Aorta (tissue), 5 donors: ENCODE measurements at regions not wholly inside any gene's neighbourhood (a gene's known extent, or its start where the extent isn't known, plus 50 kb on each side); places are given as distances from the start of the nearest gene placed in this dataset.

Experiments used
- ATAC-seq: fragments of 200-7000 bp; cut with Tn5 transposase; one replicate; pipeline ENCODE4 v1.9.1; 2022; ENCODE audit warnings: moderate library complexity; ENCODE audit not compliant: low FRiP score
- DNase-seq, 2 donors: peaks; one replicate each; pipeline ENCODE4 v3.0.0-alpha.2; 2020
- H3K27ac ChIP-seq, 2 donors: one replicate each; pipeline ENCODE4 v1.5.1; 2013; ENCODE audit warnings: low read length in 2 of 2, mild to moderate bottlenecking in 2 of 2, moderate library complexity in 2 of 2, control low read depth in 1 of 2, inconsistent platforms in 1 of 2, low read depth in 1 of 2
- H3K27me3 ChIP-seq, 2 donors: one replicate each; pipeline ENCODE4 v1.6.1; 2013; ENCODE audit warnings: control low read depth in 1 of 2, low read length in 1 of 2, mild to moderate bottlenecking in 1 of 2, moderate library complexity in 1 of 2; ENCODE audit not compliant: insufficient read depth in 2 of 2, control insufficient read depth in 1 of 2
- H3K36me3 ChIP-seq, 2 donors: one replicate each; pipeline ENCODE4 v1.6.1; 2013; ENCODE audit warnings: control low read depth in 1 of 2, low read length in 1 of 2, mild to moderate bottlenecking in 1 of 2; ENCODE audit not compliant: insufficient read depth in 2 of 2, control insufficient read depth in 1 of 2
- H3K4me1 ChIP-seq, 2 donors: one replicate each; pipeline ENCODE4 v1.6.1; 2013; ENCODE audit warnings: low read length in 2 of 2, control low read depth in 1 of 2, mild to moderate bottlenecking in 1 of 2, moderate library complexity in 1 of 2; ENCODE audit not compliant: insufficient read depth in 2 of 2, control insufficient read depth in 1 of 2
- H3K4me3 ChIP-seq, 2 donors: one replicate each; pipeline ENCODE4 v1.5.1; 2013; ENCODE audit warnings: low read length in 2 of 2, control low read depth in 1 of 2, mild to moderate bottlenecking in 1 of 2
- H3K9me3 ChIP-seq: one replicate; pipeline ENCODE4 v1.6.1; 2013; ENCODE audit warnings: mild to moderate bottlenecking, low read length; ENCODE audit not compliant: control insufficient read depth
- WGBS, 2 donors: extraction: QIAGEN DNeasy Blood & Tissue Kit; methylation state at CpG; one replicate each; pipeline ENCODE4 v1.1.7; 2013; 5-methylcytosine and 5-hydroxymethylcytosine counted together
- intact Hi-C, 2 donors: fragments of 100-400 bp; cut with DNase I; formaldehyde crosslinking; loops; one replicate each; pipeline versions ENCODE4 v1.14.2 to v1.15.0; 2022
- donor health status: healthy with polysubstance abuse.
- donor health status: Bipolar disorder and iron deficiency.
- donor health status: DM: no; HTN: no; CAD: no.
- donor health status: DM: no; HTN: no; CAD: no.
- donor health status: DM: yes; HTN: yes; CAD: no.

DNA sequence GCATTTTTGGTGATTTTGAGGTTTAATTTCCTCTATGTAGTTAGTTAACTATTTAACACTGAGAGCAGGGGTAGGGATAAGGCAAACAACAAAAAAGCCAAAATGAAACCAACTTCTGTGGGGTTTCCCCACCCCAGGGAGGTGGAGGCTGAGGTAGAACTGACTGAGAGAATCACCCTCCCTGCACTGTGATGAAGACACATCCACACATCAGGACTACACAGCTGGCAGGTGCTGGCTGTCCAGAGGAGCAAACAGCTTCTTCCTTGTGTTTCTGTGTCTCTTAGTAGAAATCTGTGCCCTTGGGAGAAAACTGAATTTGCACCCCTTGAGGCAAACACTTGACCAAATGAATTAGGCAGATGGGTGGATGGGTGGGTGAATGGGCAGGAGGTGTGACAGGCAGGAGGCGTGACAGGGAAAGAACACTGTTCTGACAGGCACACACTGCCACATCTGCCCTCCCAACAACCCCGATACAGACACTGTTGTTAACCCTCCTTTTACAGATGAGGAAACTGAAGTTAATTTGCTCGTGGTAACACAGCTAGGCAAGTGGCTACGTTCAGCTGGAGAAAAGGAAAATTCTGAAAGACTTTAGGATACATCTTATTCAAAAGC lies 62.9 kb upstream of the AMZ2 start:
- WGBS, 2 donors, result 90 to 94% methylated on average over 4 of the region's 4 CpGs
- no peaks in the 10 kb centered on the region for H3K27me3 ChIP-seq
- intact Hi-C loops, result no loop called here
- ATAC-seq (no peak), DNase-seq (no peak)
- no peak overlapping the region for H3K4me3 ChIP-seq
- no peaks in the 10 kb centered on the region for H3K36me3 ChIP-seq
- no peaks in the 10 kb centered on the region for H3K4me1 ChIP-seq
- no peak overlapping the region for H3K27ac ChIP-seq
- H3K9me3 ChIP-seq, result no peaks in the 10 kb centered on the region

DNA sequence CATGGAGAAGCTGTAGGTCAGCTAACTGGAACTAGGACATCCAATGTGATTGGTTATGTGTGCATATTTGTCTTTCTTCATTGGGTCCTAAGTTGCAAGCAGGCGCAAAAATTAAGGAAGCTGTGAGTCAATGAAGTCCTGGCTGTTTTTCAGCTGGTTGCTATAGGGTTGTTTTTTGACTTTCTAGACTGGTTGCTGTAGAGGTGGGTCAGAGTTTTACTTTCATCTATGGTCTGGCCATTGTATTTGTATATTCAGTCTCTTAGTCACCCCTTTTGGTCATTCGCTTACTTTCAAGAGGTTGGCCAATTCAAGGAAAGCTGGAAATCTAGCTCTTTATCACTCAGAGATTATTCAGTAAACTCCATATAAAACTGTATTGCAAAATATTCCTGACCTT lies 62.0 kb upstream of the AMZ2 start:
- 98 to 100% methylated on average over 2 of the region's 2 CpGs for WGBS, 2 donors

DNA sequence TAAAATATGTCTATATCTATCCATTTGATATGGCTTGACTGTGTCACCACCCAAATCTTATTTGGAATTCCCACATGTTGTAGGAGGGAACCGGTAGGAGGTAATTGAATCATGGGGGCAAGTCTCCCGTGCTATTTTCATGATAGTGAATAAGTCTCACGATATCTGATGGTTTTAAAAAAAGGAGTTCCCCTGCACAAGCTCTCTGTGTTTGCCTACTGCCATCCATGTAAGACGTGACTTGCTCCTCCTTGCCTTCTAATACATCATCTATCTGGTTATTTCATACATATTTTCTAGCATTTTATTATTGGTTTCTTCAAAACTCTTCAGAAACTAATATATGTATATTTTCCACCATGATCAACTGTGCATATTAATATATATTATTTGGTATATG lies 57.3 kb upstream of the AMZ2 start:
- intact Hi-C loops, result no loop called here
- 87 to 92% methylated on average over 4 of the region's 4 CpGs for WGBS, 2 donors
- ATAC-seq (no peak), DNase-seq (no peak)
- H3K27ac ChIP-seq, result no peak overlapping the region
- no peaks in the 10 kb centered on the region for H3K4me1 ChIP-seq
- H3K4me3 ChIP-seq, result no peak overlapping the region
- no peaks in the 10 kb centered on the region for H3K36me3 ChIP-seq
- H3K9me3 ChIP-seq, result no peaks in the 10 kb centered on the region
- H3K27me3 ChIP-seq, result no peaks in the 10 kb centered on the region

More for the DNA sequence above, 62.0 kb upstream of the AMZ2 start:
- H3K27ac ChIP-seq, result no peak overlapping the region
- DNase-seq (no peak), ATAC-seq (no peak)
- H3K9me3 ChIP-seq, result no peaks in the 10 kb centered on the region
- H3K4me1 ChIP-seq, result no peaks in the 10 kb centered on the region
- no peak overlapping the region for H3K4me3 ChIP-seq
- H3K27me3 ChIP-seq, result no peaks in the 10 kb centered on the region
- H3K36me3 ChIP-seq, result no peaks in the 10 kb centered on the region
- intact Hi-C loops, result no loop called here

DNA sequence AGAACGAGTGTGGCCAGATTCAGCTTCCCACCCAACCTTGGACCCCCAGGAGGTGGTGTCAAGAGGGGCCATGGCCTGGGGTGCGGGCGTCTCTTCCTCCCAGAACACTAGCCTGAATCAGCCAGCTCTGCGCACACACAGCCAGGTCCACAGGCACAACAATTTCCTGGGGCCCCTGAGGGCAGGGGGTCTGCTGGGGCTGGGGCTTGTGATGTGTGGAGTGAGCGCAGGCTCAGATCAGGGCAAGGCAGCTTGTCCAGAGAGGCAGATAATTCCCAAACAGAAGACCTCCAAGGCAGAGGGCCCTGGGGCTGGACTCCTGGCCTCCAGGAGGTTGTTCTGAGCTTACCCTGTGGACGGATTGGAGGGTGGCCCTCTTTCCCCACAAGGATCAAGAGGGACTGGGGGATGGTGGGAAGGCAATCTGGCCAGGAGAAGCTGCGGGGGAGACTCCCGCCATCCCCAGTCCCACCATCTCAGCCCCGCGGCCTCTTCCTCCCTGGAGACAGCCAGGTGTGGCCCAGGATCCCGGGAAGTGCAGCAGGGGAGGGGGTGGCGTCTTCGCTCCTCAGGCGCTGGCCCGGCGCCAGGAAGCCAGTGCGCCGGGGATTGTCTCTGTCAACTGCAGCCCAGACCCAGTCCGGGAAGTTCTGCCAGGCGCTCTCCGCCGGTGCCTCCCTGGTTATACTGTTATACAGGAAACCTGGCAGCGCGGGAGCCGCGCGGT lies 52.0 kb upstream of the AMZ2 start:
- no peak for DNase-seq
- no peaks in the 10 kb centered on the region for H3K27me3 ChIP-seq
- intact Hi-C loops, result no loop called here

DNA sequence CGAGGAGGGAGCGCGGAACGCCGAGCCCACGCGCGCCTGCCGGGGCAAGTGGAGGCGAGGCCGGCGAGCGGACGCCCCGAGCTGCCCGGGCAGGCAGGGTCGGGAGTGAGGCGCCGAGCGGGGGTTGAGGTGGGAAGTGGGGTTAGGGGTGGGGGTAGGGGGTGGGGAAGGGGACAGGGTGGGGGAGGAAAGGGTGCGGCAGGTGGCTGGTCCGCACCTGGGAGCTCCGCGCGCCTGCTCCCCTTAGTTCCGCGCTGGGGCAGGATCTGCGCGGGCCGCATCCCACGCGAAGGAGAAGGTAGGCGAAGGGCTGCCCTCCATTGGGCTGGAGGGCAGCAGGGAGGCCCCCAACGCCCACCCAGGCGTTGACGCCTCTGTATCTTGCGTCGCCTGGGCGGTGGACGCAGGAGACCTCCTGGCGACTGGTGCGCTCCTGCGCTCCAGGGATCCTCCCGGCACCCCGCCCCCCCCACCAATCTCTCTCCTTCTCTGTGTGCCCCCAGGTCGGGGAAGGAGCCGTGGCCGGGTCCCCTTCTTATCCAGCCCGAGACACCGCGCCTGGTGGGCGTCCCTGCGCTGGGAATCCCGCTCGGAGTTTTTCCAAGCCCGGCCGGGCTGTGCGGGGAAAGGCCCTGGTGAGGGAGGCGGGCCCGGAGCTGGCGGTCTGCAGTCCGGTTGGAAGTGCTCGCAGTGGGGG lies 51.3 kb upstream of the AMZ2 start:
- WGBS, 2 donors, result 1% methylated on average over 52 to 63 of the region's 63 CpGs
- peak in 1 of 2 donors; percentile 78 for DNase-seq
- Histone ChIP-seq H3K4me1 (no peaks in the 10 kb centered on the region), H3K27ac (no peak overlapping the region), H3K9me3 (no peaks in the 10 kb centered on the region), H3K27me3 (no peaks in the 10 kb centered on the region), H3K4me3 (no peak overlapping the region), H3K36me3 (no peaks in the 10 kb centered on the region)
- ATAC-seq, result peak; percentile 29
- intact Hi-C loops, result no loop called here

More for the DNA sequence above, 52.0 kb upstream of the AMZ2 start:
- no peaks in the 10 kb centered on the region for H3K9me3 ChIP-seq
- H3K27ac ChIP-seq, result no peak overlapping the region
- no peak for ATAC-seq
- WGBS, 2 donors, result 14 to 15% methylated on average over 27 of the region's 27 CpGs
- no peak overlapping the region for H3K4me3 ChIP-seq
- no peaks in the 10 kb centered on the region for H3K36me3 ChIP-seq
- H3K4me1 ChIP-seq, result no peaks in the 10 kb centered on the region

DNA sequence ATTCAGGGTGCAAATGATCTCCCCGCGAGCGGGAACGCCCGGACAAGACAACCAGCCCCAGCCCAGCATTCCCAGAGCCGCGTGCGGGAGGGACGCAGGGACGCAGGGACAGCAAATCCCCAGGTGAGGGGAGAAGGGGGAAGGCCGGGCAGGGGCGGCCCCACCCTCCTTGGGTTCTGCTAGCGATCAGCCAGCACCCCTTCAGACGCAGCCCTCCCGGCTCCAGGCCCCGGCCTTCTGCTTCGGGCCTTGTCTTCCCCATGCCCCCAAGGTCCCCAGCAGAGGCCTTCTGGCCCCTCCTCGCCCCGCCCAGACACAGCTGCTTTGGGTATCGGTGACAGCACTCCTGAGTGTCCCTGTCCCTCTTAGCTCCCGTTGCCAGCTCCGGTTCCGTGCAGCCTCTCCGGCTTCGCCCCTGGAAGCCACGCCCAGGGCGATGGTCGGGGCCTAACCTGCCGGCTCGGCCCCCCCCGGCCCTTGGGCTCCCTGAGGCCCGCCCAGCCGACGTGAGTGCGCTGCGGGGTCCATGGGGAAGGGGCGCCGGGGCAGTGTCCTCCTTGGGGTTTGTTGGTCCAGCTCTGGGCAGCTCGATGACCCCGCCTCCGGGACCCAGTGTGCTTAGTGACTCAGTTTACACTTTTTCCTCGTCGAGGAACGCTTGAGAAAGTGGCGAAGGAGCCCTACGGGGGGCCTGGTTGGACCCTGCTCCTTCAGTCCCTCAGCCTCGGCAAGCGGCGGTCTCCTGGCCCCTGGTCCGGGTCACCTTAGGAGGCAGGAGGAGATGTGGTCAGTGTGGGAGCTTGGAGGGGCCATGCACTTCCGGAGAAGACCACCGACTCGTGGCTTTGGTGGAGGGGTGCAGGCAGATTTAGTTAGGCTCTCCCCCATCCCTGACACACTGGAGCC lies 50.5 kb upstream of the AMZ2 start:
- intact Hi-C loops, result no loop called here
- WGBS, 2 donors, result 2% methylated on average over 41 to 53 of the region's 53 CpGs
- H3K4me3 ChIP-seq, result no peak overlapping the region
- no peak overlapping the region for H3K27ac ChIP-seq
- H3K36me3 ChIP-seq, result no peaks in the 10 kb centered on the region
- DNase-seq, result peak in 1 of 2 donors; percentile 74
- H3K9me3 ChIP-seq, result no peaks in the 10 kb centered on the region
- no peaks in the 10 kb centered on the region for H3K4me1 ChIP-seq
- ATAC-seq, result no peak
- H3K27me3 ChIP-seq, result no peaks in the 10 kb centered on the region

DNA sequence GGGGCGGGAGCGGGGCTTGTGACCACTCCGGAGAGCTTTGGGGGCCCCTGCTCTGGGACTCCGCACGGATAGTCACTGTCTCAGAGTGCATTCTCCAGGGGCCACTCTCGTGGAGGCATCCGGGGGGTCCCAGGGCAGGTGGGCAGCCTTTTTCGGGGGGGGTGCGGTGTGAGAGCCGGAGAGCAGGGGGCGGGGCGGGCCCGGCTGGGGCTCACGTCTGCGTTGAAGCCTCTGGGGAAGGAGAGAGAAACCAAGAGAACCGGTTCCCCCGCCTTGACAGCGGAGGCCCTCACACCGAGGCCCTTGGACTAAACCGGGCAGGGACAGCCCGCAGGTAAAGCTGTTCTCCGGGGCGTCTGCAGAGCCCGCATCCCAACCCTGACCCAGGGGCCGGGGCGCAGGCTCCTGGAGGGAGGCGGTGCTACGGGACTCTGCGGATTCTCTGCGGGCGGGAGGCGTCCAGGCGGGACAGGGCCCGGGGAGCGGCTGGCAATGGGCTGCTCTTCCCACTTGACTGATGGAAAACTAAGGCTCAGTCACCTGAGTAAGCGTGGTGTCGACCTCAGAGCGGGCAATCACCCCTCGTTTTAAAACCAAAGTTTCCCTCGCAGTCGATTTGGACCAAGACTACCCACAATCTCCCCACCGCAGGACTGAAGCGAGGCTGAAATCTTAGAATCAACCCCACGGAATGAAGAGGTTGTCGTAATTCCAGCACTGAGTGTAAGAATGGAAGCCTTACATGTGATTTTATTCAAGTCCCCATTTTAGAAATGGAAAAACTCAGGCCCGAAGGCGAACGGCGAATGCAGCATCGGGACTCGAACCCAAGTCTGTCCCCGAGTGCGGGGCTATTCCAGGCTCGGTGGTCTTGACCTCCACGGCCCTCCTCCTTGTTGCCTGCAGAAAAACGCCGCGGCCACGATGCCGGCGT lies 49.6 kb upstream of the AMZ2 start:
- Histone ChIP-seq H3K36me3 (no peaks in the 10 kb centered on the region), H3K4me3 (no peak overlapping the region), H3K27me3 (no peaks in the 10 kb centered on the region), H3K9me3 (no peaks in the 10 kb centered on the region), H3K27ac (no peak overlapping the region), H3K4me1 (no peaks in the 10 kb centered on the region)
- 6% methylated on average over 58 to 61 of the region's 61 CpGs for WGBS, 2 donors
- ATAC-seq (peak; percentile 33), DNase-seq (peak in 1 of 2 donors; percentile 69)
- intact Hi-C loops, result no loop called here
